ENCODE measurements at regions not wholly inside any gene's neighbourhood (a gene's known extent, or its start where the extent isn't known, plus 50 kb on each side); places are given as distances from the start of the nearest gene placed in this dataset.

DNA sequence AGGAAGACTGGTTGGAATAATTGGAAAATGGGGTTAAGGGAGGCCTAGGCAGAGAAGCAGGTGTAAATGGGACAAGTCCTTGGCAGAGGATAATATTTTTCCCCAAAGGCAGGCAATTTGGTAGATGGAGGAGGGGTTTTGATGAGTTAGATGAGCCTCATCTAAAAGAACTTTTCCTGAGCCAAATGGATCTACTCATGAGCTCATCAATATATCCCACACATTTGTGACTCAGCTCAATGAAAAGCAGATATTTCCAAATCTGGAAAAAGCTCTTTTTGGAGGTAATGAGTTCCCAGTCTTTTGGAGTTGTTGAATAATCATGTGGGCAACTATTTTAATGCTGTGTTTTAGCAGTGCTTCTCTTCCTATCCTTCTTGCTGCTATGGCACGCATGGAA lies 685.5 kb upstream of the CITED2 start:
- no peak for ATAC-seq
- Histone ChIP-seq H3K36me3 (no peaks in the 10 kb centered on the region), H3K4me3 (no peak overlapping the region), H3K4me1 (no peaks in the 10 kb centered on the region), H3K27me3 (ENCODE audit: low read depth) (no peaks in the 10 kb centered on the region), H3K27ac (no peak overlapping the region), H3K9me3 (no peaks in the 10 kb centered on the region)
- no peak for DNase-seq
- TF ChIP-seq, protein P1, sequence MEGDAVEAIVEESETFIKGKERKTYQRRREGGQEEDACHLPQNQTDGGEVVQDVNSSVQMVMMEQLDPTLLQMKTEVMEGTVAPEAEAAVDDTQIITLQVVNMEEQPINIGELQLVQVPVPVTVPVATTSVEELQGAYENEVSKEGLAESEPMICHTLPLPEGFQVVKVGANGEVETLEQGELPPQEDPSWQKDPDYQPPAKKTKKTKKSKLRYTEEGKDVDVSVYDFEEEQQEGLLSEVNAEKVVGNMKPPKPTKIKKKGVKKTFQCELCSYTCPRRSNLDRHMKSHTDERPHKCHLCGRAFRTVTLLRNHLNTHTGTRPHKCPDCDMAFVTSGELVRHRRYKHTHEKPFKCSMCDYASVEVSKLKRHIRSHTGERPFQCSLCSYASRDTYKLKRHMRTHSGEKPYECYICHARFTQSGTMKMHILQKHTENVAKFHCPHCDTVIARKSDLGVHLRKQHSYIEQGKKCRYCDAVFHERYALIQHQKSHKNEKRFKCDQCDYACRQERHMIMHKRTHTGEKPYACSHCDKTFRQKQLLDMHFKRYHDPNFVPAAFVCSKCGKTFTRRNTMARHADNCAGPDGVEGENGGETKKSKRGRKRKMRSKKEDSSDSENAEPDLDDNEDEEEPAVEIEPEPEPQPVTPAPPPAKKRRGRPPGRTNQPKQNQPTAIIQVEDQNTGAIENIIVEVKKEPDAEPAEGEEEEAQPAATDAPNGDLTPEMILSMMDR (IDR thresholded peaks at IDR 0.05): no peak
- intact Hi-C loops (cut with DNase I): no loop called here

DNA sequence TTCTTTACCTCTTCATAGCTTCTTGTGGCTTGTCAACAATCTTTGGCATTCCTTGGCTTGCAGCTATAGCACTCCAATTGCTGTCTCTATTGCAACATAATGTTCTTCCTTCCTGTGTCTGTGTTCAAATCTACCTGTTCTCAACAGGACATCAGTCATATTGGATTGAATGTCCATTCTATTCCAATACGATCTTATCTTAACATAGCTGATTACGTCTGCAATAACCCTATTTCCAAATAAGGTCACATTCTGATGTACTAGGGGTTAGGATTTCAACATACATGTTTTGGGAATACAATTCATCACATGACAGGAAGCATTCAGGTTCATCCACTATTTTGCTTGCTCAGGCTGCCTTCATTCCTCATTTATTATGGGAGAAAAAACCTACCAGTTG lies 684.4 kb upstream of the CITED2 start:
- TF ChIP-seq, protein P1 (IDR thresholded peaks at IDR 0.05): no peak

DNA sequence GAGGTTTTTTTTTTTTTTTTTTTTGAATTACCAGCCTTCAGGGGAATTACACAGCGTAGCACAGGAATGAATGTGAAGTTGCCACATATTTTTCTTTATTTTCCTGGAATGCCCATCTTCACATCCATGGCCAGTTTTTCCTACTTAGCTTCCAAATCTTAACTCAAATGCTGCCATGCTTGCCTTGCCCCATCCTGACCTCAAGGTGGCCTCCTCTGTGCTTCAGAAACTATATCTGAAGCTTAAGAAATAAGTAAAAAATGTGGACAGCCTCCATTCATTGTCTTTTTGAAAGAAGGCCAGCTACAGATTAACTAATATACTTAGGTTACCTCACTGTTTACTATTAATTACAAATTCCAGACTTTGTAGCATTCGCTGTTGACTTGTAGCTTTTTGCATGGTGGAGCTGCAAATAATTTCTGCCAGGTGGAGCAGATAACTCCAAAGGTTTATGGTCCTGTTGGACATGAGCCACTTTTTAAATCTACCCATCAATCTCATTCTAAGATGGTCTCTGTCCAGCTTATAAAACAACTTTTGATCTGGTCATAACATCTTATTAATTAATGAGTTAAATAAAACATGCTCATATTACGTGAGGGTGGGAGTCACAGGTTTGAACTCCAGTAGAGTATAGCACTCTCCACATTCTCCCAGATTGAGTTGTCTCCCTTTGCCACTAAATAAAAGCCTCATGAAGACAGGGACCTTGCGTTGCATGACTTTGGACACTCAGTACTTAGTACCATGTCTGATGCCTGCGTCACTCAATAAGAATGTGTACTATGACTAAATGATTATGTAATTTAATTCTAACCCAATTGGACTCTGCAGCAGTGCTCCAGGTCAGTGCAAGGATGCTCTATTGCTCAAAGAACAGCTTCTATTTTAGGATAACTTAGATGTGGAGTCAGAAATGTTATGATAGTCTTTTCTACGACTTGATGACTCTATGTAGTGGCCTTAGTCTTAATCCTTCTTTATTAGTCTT lies 678.6 kb upstream of the CITED2 start:
- TF ChIP-seq, protein P1 (IDR thresholded peaks at IDR 0.05): peak; percentile 39
- DNase-seq (no peak), ATAC-seq (no peak)
- Histone ChIP-seq H3K9me3 (no peaks in the 10 kb centered on the region), H3K4me1 (no peaks in the 10 kb centered on the region), H3K27me3 (ENCODE audit: low read depth) (no peaks in the 10 kb centered on the region), H3K36me3 (no peaks in the 10 kb centered on the region), H3K4me3 (no peak overlapping the region), H3K27ac (no peak overlapping the region)
- intact Hi-C loops (cut with DNase I): no loop called here

More for the DNA sequence above, 684.4 kb upstream of the CITED2 start:
- Histone ChIP-seq H3K27me3 (ENCODE audit: low read depth) (no peaks in the 10 kb centered on the region), H3K36me3 (no peaks in the 10 kb centered on the region), H3K4me3 (no peak overlapping the region), H3K27ac (no peak overlapping the region), H3K4me1 (no peaks in the 10 kb centered on the region), H3K9me3 (no peaks in the 10 kb centered on the region)
- ATAC-seq (no peak), DNase-seq (no peak)
- intact Hi-C loops (cut with DNase I): no loop called here

DNA sequence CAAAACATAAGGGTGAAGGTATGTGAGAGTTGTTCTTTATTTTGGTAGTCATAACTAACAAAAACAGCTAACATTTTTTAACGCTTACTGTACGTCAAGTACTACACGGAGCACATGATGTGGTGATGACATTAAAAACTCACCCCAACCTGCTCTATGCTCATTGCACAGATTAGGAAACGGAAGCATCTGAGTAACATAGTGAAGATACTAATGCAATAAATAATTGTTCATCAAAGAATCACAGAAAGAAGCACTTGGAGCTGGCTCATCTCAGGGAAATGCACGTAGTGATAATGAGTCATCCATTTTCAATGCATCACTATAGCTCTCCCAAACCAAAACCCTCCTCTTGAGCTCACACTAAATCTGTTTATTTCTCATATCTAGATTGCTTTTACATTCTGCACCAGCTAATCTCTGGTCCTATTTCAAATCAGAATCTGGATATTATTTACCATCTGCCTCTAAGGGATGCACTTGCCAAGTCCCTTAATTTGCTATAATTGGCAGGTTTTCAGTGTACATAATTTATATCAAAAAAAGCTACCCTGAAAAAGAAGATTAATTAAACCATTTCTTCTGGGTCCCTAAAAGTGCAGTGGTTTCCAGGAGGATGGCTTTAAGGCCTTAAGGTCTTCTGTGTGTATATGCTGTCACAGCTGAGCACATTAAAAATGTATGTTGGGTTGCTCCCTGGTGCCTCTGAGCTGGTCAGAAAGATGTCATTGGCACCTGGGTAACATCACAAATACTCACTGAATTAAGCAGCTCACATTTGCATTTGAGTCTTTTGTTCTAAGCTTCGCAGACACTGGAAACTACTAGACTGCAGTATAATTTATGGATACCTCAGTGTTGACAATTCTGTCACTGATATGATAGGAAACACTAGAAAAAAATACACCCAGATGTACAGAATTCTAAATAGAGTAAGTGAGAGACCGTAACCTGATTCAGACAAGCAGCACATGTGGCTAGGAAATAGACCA lies 677.4 kb upstream of the CITED2 start:
- ATAC-seq (no peak), DNase-seq (no peak)
- H3K9me3 ChIP-seq: no peaks in the 10 kb centered on the region
- intact Hi-C loops (cut with DNase I): no loop called here
- no peaks in the 10 kb centered on the region for H3K36me3 ChIP-seq
- no peak overlapping the region for H3K27ac ChIP-seq
- H3K4me1 ChIP-seq: no peaks in the 10 kb centered on the region
- TF ChIP-seq, protein P1 (IDR thresholded peaks at IDR 0.05): no peak
- no peaks in the 10 kb centered on the region for H3K27me3 ChIP-seq (ENCODE audit: low read depth)
- no peak overlapping the region for H3K4me3 ChIP-seq

All from lower lobe of right lung (tissue), 2 donors.